A549 (cell line): ENCODE measurements at regions not wholly inside any gene's neighbourhood (a gene's known extent, or its start where the extent isn't known, plus 50 kb on each side); places are given as distances from the start of the nearest gene placed in this dataset.

Experiments used
- MYC ChIP-seq: IDR thresholded peaks from 2 replicates; pipeline ENCODE4 v1.6.1; 2012; ENCODE audit warnings: mild to moderate bottlenecking, inconsistent platforms, low read length, improper control_type of control experiment, borderline replicate concordance
- TF ChIP-seq, protein P1 (sequence below): fragments of 150-350 bp; IDR thresholded peaks from 2 replicates; pipeline ENCODE4 v1.6.1; 2014; ENCODE audit warnings: low read depth, mild to moderate bottlenecking, low read length
- TF ChIP-seq, protein P2 (sequence below): fragments of >200 bp; sonication (Bioruptor Twin); formaldehyde crosslinking; IDR thresholded peaks from 3 replicates; pipeline ENCODE4 v1.5.1; 2016

DNA sequence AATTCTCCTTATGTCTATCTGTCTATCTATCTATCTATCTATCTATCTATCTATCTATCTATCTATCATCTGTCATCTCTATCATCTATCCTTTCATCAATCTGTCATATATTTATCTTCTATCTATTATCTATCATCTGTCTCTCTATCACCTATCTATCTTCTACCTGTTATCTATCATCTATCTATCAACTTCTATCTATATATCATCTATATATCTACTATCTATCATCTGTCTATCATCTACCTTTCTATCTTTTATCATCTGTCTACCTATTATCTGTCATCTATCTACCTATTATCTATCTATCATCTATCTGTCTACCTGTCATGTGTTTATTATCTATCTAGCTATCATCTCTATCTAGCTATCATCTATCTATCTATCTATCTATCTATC, 124.7 kb upstream of the C1orf174 start:
- TF ChIP-seq, protein P1, sequence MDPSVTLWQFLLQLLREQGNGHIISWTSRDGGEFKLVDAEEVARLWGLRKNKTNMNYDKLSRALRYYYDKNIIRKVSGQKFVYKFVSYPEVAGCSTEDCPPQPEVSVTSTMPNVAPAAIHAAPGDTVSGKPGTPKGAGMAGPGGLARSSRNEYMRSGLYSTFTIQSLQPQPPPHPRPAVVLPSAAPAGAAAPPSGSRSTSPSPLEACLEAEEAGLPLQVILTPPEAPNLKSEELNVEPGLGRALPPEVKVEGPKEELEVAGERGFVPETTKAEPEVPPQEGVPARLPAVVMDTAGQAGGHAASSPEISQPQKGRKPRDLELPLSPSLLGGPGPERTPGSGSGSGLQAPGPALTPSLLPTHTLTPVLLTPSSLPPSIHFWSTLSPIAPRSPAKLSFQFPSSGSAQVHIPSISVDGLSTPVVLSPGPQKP = no peak
- no peak for TF ChIP-seq MYC
- TF ChIP-seq, protein P2, sequence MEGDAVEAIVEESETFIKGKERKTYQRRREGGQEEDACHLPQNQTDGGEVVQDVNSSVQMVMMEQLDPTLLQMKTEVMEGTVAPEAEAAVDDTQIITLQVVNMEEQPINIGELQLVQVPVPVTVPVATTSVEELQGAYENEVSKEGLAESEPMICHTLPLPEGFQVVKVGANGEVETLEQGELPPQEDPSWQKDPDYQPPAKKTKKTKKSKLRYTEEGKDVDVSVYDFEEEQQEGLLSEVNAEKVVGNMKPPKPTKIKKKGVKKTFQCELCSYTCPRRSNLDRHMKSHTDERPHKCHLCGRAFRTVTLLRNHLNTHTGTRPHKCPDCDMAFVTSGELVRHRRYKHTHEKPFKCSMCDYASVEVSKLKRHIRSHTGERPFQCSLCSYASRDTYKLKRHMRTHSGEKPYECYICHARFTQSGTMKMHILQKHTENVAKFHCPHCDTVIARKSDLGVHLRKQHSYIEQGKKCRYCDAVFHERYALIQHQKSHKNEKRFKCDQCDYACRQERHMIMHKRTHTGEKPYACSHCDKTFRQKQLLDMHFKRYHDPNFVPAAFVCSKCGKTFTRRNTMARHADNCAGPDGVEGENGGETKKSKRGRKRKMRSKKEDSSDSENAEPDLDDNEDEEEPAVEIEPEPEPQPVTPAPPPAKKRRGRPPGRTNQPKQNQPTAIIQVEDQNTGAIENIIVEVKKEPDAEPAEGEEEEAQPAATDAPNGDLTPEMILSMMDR = no peak
